ENCODE measurements at regions not wholly inside any gene's neighbourhood (a gene's known extent, or its start where the extent isn't known, plus 50 kb on each side); places are given as distances from the start of the nearest gene placed in this dataset.

GRCh38 chr4:177855507-177856197 lies 413.4 kb upstream of the AGA start:
- H3K36me3 ChIP-seq, result no peaks in the 10 kb centered on the region
- H3K4me3 ChIP-seq (ENCODE audit: low read depth, low read length), result no peak overlapping the region
- peaks cover 4% of the 10 kb centered on the region; the same call in 1 of the 2 replicates for H3K4me1 ChIP-seq
- no peak for DNase-seq
- H3K9me3 ChIP-seq, result no peaks in the 10 kb centered on the region
- no peaks in the 10 kb centered on the region for H3K27me3 ChIP-seq
- no peak for TF ChIP-seq CTCF (IDR thresholded peaks at IDR 0.05; ENCODE audit: low read depth, low read length)

DNA sequence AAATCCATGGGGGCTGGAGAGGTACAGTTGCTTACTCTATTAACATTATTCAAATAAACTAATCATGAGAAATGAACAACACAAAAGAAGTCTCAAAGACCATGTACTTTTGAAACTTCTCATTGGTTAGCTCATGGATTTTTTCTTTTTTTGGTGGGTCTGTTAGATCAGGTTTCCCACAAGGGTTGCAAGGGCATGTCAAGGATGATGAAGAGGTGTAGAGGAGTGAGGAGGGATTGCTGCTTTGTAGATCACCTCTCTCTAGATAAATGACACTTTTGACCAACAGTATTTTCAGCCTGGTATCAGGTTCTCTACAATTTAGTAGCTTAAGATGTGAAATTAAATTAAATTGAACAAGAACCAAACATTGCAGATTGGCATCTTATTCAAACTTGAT lies 417.9 kb upstream of the AGA start:
- Histone ChIP-seq H3K36me3 (no peaks in the 10 kb centered on the region), H3K9me3 (no peaks in the 10 kb centered on the region; the same call in 1 of the 2 replicates), H3K4me1 (no peaks in the 10 kb centered on the region), H3K4me3 (ENCODE audit: low read depth, low read length) (no peak overlapping the region), H3K27me3 (no peaks in the 10 kb centered on the region)
- no peak for TF ChIP-seq CTCF (IDR thresholded peaks at IDR 0.05; ENCODE audit: low read depth, low read length)
- DNase-seq, result no peak

- no peak for DNase-seq
- Histone ChIP-seq H3K36me3 (no peaks in the 10 kb centered on the region), H3K9me3 (no peaks in the 10 kb centered on the region; the same call in 1 of the 2 replicates), H3K27me3 (no peaks in the 10 kb centered on the region), H3K4me1 (no peaks in the 10 kb centered on the region), H3K4me3 (ENCODE audit: low read depth, low read length) (no peak overlapping the region)
- TF ChIP-seq CTCF (IDR thresholded peaks at IDR 0.05; ENCODE audit: low read depth, low read length), result no peak
Measured at GRCh38 chr4:177861551-177862094, 419.4 kb upstream of the AGA start.

GRCh38 chr4:177862541-177863176 lies 420.4 kb upstream of the AGA start:
- DNase-seq, result no peak
- H3K4me1 ChIP-seq, result no peaks in the 10 kb centered on the region
- no peak for TF ChIP-seq CTCF (IDR thresholded peaks at IDR 0.05; ENCODE audit: low read depth, low read length)
- H3K36me3 ChIP-seq, result no peaks in the 10 kb centered on the region
- no peaks in the 10 kb centered on the region for H3K27me3 ChIP-seq
- no peak overlapping the region for H3K4me3 ChIP-seq (ENCODE audit: low read depth, low read length)
- H3K9me3 ChIP-seq, result no peaks in the 10 kb centered on the region; the same call in 1 of the 2 replicates

DNA sequence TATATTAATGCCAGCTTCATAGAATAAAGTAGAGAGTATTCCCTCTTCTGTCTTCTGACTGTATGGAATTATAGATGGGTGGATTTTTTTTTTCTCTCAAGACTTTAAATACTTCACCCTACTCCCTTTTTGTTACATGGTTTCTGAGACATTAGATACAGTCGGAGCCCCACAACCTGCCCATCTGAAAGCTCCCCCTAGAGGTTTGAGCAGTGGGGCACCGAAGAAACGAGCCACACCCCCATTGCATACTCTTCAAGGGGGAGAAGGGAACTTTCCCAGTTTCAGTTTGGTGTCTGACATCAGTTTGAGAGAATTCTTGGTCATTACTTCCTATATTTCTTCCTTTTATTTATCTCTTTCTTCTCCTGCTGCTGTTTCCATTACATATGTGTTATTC lies 437.6 kb upstream of the AGA start:
- Histone ChIP-seq H3K27me3 (no peaks in the 10 kb centered on the region), H3K36me3 (no peaks in the 10 kb centered on the region), H3K4me3 (ENCODE audit: low read depth, low read length) (no peak overlapping the region), H3K4me1 (no peaks in the 10 kb centered on the region), H3K9me3 (no peaks in the 10 kb centered on the region)
- peak; percentile 16 for DNase-seq
- TF ChIP-seq CTCF (IDR thresholded peaks at IDR 0.05; ENCODE audit: low read depth, low read length), result peak; percentile 44

DNA sequence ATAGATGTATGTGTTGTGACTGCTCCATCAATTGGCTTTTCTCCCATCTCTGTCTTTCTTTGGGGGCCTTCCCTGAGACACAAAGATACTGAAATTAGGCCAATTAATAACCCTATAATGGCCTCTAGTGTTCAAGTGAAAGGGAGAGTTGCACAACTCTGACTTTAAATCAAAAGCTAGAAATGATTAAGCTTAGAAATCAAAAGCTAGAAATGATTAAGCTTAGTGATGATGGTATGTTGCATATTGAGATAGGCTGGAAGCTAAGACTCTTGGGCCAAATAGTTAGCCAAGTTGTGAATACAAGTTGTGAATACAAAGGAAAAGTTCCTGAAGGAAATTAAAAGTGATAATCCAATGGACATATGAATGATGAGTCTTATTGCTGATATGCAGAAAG lies 452.9 kb upstream of the AGA start:
- TF ChIP-seq CTCF (IDR thresholded peaks at IDR 0.05; ENCODE audit: low read depth, low read length), result no peak
- H3K9me3 ChIP-seq, result no peaks in the 10 kb centered on the region

More for the DNA sequence above, 452.9 kb upstream of the AGA start:
- no peak overlapping the region for H3K4me3 ChIP-seq (ENCODE audit: low read depth, low read length)
- no peaks in the 10 kb centered on the region for H3K4me1 ChIP-seq
- no peak for DNase-seq
- H3K36me3 ChIP-seq, result no peaks in the 10 kb centered on the region
- no peaks in the 10 kb centered on the region for H3K27me3 ChIP-seq
